ENCODE measurements at regions not wholly inside any gene's neighbourhood (a gene's known extent, or its start where the extent isn't known, plus 50 kb on each side); places are given as distances from the start of the nearest gene placed in this dataset.

GRCh38 chr14:97206916-97207315, 409.7 kb downstream of the VRK1 start:
- DNase-seq (ENCODE audit: low spot score), result no peak

GRCh38 chr14:97210202-97210601, 413.0 kb downstream of the VRK1 start:
- no peak for DNase-seq (ENCODE audit: low spot score)

DNA sequence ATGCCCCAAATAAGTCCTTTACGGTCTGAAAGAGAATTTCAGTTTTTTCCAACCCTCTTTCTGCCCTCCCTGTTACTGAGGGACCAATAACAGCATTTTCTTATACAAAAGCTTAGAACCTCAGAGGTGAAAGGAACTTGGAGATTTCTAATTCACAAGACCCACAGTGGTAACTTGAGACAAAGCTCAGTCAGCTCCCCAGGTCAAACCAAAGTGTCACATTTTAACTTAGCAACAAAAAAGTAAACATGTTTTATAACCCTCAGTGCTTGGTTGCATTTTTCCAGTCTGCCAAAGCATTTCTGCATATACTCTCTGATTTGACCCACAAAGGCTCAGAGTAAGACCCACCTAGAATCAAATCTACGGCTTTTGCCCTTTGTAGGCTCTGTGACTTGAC, 415.2 kb downstream of the VRK1 start:
- DNase-seq (ENCODE audit: low spot score), result no peak

DNA sequence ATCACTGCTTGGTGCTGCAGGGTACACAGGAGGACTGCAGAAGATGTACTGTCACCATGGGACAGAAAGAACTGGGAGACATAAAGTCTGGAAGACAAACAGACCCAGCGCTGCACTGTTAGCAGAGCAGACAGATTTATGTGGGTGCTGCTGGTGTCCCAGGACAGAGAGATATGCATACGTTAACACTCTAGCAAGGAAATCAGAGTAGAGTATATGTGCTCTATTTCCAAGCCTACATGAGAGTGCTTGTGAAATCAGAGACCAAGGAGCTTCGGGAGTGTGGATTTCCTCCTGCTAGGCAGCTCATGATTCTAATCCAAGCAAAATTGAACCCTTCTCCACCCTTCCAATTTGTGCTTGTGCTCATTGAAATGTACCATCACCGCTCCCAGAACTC, 416.5 kb downstream of the VRK1 start:
- DNase-seq (ENCODE audit: low spot score), result no peak

DNA sequence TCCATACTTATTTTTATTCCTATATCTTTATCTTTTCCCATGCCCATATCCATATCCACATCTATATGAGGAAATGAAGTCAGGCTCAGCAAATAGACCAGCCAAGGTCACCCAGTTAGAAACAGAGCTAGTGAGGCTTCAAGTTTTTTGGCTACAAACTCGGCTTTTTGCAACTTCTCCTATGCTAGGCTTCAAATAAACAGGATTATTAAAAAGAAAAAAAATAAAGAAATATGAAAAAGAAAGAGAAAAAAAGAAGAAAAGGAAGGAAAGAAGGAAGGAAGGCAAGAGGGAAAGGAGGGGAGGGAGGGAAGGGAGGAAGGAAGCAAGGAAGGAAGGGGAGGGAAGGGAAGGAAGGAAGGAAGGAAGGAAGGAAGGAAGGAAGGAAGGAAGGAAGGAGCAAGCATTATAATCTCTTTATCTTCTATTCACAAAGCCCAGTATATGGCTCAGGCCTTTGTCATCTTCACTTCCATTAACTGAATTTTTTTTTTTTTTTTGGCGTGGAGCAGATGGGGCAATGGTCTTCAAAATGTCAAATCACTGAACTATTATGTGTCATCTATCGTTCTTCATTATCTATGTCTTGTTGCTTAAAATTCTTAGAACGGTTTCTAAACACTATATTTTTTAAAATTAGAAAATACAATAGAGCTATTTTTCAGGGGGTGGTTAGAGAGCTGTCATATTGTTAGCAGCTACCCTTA, 418.2 kb downstream of the VRK1 start:
- DNase-seq (ENCODE audit: low spot score), result no peak

GRCh38 chr14:97217111-97217885, 420.1 kb downstream of the VRK1 start:
- DNase-seq (ENCODE audit: low spot score), result no peak

DNA sequence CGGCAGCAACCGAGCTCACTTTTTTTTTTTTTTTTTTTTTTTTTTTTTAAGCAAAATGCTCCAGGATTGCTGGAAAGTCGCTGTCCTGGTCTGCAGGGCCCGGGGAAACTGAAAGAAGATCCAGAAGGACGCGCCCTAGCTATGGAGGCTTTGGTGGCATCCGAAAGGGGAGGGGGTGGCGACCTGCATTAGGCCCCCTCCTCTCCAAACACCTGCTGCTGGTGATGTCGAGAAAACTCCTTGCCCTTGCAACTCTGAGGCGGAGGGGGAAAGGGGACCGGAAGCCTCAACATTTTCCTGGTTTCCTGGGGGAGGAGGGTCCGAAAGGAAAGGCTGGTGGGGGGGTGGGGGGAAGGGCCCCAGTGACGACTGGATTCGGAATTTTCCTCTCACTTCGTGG, 421.1 kb downstream of the VRK1 start:
- no peak for DNase-seq (ENCODE audit: low spot score)

- DNase-seq (ENCODE audit: low spot score), result no peak
Observed at GRCh38 chr14:97218691-97219430, 421.7 kb downstream of the VRK1 start.

DNA sequence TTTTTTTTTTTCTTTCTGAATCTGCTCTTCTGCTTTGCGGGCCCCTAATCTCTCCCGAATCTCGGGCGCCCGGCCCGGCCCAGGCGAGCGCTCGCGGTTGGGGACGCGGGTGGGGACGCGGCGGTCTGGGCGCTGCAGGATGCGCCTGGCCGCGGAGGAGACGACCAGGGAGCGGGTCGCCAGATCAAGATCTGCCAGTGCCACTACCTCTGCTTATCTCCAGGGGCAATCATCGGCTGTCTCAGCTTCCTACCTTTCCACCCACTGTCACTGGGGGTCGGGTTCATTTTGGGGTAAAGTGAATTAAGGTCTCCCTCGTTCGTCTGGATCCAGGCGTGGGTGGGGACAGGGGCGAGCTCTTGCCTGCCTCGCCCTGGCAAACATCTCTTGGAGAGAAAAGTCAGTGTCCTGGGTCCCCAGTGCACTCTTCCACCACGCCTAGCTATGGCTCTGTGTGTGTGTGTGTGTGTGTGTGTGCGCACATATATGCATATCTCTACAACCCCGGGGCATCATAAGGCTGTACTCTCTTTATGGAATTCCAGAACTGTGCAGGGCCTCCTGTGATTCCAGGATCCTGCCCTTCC, 422.3 kb downstream of the VRK1 start:
- DNase-seq (ENCODE audit: low spot score), result no peak

- DNase-seq (ENCODE audit: low spot score), result no peak
Observed at GRCh38 chr14:97221572-97222285, 424.5 kb downstream of the VRK1 start.

- DNase-seq (ENCODE audit: low spot score), result no peak
Observed at GRCh38 chr14:97224016-97224415, 426.8 kb downstream of the VRK1 start.

- no peak for DNase-seq (ENCODE audit: low spot score)
Observed at GRCh38 chr14:97230051-97230450, 432.9 kb downstream of the VRK1 start.

DNA sequence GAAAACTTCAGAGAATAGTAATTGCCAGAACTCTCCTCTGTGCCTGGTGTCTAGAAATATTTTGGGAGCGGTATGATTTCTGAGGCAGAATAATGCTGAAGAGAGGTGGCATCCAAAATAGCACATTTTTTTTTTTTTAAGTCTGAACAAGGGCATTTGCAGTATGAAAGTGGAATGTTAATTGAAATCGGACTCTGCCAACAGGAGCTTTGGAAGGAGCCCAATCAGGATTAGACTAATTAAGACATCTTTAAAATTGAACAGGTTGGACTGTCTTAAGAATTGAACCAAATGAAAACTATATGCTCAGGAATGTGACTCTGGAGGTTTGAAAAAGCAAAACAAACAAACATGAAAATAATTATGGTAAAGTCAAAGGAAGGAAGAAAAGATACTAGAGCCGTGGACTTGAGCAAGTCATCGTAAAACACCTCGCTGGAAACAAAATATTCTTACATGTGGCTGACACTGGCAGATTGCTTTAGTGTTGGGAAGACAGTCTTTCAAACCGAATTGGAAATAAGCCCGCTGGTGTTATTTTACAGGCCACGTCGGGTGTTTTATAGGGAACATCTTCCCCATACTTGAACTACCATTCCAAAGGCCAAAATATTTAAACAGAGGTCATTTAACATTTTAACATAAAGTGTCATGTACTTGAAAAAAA, 436.3 kb downstream of the VRK1 start:
- no peak for DNase-seq (ENCODE audit: low spot score)

DNA sequence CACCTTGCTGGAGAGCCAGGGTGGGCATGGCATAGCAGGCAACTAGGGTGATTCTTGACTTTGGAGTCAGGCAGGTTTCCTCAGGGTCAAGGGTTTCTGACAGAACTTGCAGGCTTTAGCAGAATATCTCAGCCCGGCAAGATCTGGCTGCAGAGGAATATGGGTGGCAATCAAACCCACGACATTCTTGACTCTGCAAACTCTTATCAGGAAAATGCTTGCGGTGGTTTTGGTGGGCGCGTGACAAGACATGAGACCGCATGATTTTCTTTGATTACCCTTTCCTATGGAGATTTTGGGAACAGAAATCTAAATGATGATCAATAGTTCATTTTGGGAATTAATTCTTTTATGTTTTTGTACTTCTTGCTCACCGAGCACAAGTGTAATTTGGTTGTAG, 449.5 kb downstream of the VRK1 start:
- DNase-seq (ENCODE audit: low spot score), result no peak

DNA sequence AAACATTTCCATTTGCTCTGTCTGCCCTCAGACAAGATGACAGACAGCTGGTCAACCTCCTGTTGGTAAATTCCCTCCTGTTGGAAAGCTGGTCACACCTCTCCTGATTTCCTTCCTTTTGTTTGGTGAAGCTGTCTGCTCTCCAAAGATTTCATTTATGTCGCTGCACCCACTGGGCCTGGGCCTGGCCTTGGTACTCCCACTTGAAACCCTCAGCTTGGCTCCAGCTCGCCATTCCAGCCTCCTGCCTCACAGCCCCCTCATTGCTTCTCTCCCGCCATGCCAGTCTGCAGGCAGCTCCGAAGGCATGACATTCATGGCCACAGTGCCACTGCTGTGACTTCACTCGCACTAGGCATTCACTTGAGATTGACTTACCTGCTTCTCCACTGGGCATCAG, 451.8 kb downstream of the VRK1 start:
- DNase-seq (ENCODE audit: low spot score), result no peak

- no peak for DNase-seq (ENCODE audit: low spot score)
Observed at GRCh38 chr14:97250931-97251330, 453.7 kb downstream of the VRK1 start.

GRCh38 chr14:97251491-97252155, 454.4 kb downstream of the VRK1 start:
- no peak for DNase-seq (ENCODE audit: low spot score)

DNA sequence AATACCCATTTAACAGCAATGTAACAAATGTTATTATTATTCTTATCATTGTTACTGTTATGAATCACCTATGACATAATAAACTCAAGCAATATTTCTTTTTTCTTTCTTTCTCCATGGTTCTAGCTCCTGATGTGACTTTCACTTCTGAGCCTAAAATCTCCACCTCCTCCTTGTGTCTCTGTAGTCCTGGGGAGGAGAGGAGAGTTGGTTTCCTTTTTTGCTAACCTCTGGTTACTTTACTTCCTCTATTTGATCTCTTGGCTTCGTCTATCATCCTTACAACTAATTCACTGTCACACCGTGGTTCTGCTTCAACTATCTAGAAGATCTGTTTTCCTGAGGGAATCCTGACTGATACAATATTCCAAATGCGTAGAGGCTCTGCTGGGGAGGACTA, 456.6 kb downstream of the VRK1 start:
- no peak for DNase-seq (ENCODE audit: low spot score)

DNA sequence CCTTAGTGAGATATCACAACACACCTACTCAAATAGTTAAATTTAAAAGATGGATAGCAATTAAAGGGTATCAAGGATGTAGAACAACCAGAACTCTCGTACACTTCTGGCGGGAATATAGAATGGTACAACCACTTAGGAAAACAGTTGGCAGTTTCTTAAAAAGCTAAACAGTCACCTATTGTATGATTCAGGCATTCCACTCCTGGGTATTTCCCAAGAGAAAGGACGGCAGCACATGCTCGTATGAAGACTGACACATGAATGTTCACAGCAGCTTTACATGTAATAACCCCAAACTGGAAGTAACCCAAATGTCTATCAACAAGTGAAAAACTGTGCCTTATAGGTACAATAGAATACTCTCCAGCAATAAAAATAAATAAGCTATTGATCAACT, 465.2 kb downstream of the VRK1 start:
- DNase-seq (ENCODE audit: low spot score), result no peak

DNA sequence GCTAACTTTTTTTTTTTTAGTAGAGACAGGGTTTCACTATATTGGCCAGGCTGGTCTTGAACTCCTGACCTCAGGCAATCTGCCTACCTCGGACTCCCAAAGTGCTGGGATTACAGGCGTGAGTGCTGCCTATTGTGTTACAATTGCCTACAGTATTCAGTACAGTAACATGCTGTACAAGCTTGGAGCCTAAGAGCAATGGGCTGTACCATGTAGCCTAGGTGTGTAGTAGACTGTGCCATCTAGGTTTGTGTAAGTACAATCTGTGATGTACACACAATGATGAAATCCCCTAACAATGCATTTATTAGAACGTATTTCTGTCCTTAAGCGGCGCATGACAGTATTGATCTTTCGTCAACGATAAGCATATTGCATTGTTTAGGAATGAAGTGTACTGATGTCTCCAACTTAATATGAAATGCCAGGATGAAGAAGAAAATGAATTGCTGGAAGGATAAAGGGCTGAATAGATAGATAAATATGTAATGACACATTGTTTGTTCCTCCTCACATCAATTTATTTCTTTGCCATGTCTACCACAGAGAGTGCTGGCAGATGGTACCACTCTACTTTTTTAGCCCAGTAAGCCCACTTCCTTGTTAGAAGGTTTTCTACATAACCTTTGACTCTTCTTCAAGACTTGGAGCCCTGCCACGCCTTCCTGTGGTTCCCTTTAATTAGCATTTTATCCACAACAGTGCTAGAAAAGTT, 467.5 kb downstream of the VRK1 start:
- no peak for DNase-seq (ENCODE audit: low spot score)

All from AG08396 (cell line).